ENCODE measurements at regions not wholly inside any gene's neighbourhood (a gene's known extent, or its start where the extent isn't known, plus 50 kb on each side); places are given as distances from the start of the nearest gene placed in this dataset.
"Not testable (repeated sequence)": the region's sequence is repeated elsewhere in the genome, so short reads cannot be mapped to it uniquely, and the experiment has no call there.

- DNase-seq (ENCODE audit: low read depth, low spot score): not testable (repeated sequence)
Observed at GRCh38 chr7:150101282-150101681, 221.9 kb upstream of the LRRC61 start.

- DNase-seq (ENCODE audit: low read depth, low spot score): not testable (repeated sequence)
Observed at GRCh38 chr7:150107283-150107682, 215.9 kb upstream of the LRRC61 start.

- not testable (repeated sequence) for DNase-seq (ENCODE audit: low read depth, low spot score)
Observed at GRCh38 chr7:150110375-150110820, 212.8 kb upstream of the LRRC61 start.

- not testable (repeated sequence) for DNase-seq (ENCODE audit: low read depth, low spot score)
Observed at GRCh38 chr7:150110882-150111281, 212.3 kb upstream of the LRRC61 start.

- not testable (repeated sequence) for DNase-seq (ENCODE audit: low read depth, low spot score)
Observed at GRCh38 chr7:150111373-150112139, 211.6 kb upstream of the LRRC61 start.

GRCh38 chr7:150113301-150113700 is 209.9 kb upstream of the LRRC61 start:
- DNase-seq (ENCODE audit: low read depth, low spot score): not testable (repeated sequence)

GRCh38 chr7:150114591-150114990 is 208.6 kb upstream of the LRRC61 start:
- not testable (repeated sequence) for DNase-seq (ENCODE audit: low read depth, low spot score)

GRCh38 chr7:150119966-150120365 is 203.2 kb upstream of the LRRC61 start:
- DNase-seq (ENCODE audit: low read depth, low spot score): not testable (repeated sequence)

GRCh38 chr7:150125831-150126230 is 197.3 kb upstream of the LRRC61 start:
- DNase-seq (ENCODE audit: low read depth, low spot score): not testable (repeated sequence)

GRCh38 chr7:150134451-150134850 is 188.7 kb upstream of the LRRC61 start:
- not testable (repeated sequence) for DNase-seq (ENCODE audit: low read depth, low spot score)

- not testable (repeated sequence) for DNase-seq (ENCODE audit: low read depth, low spot score)
Observed at GRCh38 chr7:150135620-150136190, 187.4 kb upstream of the LRRC61 start.

- DNase-seq (ENCODE audit: low read depth, low spot score): not testable (repeated sequence)
Observed at GRCh38 chr7:150139840-150140239, 183.3 kb upstream of the LRRC61 start.

- not testable (repeated sequence) for DNase-seq (ENCODE audit: low read depth, low spot score)
Observed at GRCh38 chr7:150141525-150142345, 181.4 kb upstream of the LRRC61 start.

- DNase-seq (ENCODE audit: low read depth, low spot score): not testable (repeated sequence)
Observed at GRCh38 chr7:150146124-150146523, 177.0 kb upstream of the LRRC61 start.

- DNase-seq (ENCODE audit: low read depth, low spot score): not testable (repeated sequence)
Observed at GRCh38 chr7:150147524-150147923, 175.6 kb upstream of the LRRC61 start.

- DNase-seq (ENCODE audit: low read depth, low spot score): not testable (repeated sequence)
Observed at GRCh38 chr7:150156015-150156414, 167.1 kb upstream of the LRRC61 start.

GRCh38 chr7:150158696-150159095 is 164.5 kb upstream of the LRRC61 start:
- not testable (repeated sequence) for DNase-seq (ENCODE audit: low read depth, low spot score)

- not testable (repeated sequence) for DNase-seq (ENCODE audit: low read depth, low spot score)
Observed at GRCh38 chr7:150169515-150169914, 153.6 kb upstream of the LRRC61 start.

GRCh38 chr7:150169943-150170490 is 153.1 kb upstream of the LRRC61 start:
- DNase-seq (ENCODE audit: low read depth, low spot score): not testable (repeated sequence)

- not testable (repeated sequence) for DNase-seq (ENCODE audit: low read depth, low spot score)
Observed at GRCh38 chr7:150183602-150184001, 139.6 kb upstream of the LRRC61 start.

- DNase-seq (ENCODE audit: low read depth, low spot score): not testable (repeated sequence)
Observed at GRCh38 chr7:150189963-150190362, 133.2 kb upstream of the LRRC61 start.

GRCh38 chr7:150192541-150192940 is 130.6 kb upstream of the LRRC61 start:
- not testable (repeated sequence) for DNase-seq (ENCODE audit: low read depth, low spot score)

Data from activated naive CD8-positive, alpha-beta T cell treated with anti-CD3 and anti-CD28 coated beads, Interleukin-2, amount 50 U/mL, for 16 hours (primary cell).